SK-N-SH treated with all-trans-retinoic acid at 6 μM for 48 hours (cell line): ENCODE measurements at regions not wholly inside any gene's neighbourhood (a gene's known extent, or its start where the extent isn't known, plus 50 kb on each side); places are given as distances from the start of the nearest gene placed in this dataset.

Experiments
- BACH2 ChIP-seq: fragments of 250-450 bp; sonication (Bioruptor Pico); IDR thresholded peaks from 2 replicates; pipeline ENCODE4 v1.9.0; 2021; ENCODE audit warnings: mild to moderate bottlenecking, borderline replicate concordance
- CSDC2 ChIP-seq: fragments of 250-450 bp; sonication (Bioruptor Pico); IDR thresholded peaks from 2 replicates; pipeline ENCODE4 v1.5.0; 2020; ENCODE audit warnings: mild to moderate bottlenecking, moderate library complexity
- ESRRG ChIP-seq: fragments of 250-450 bp; sonication (Bioruptor Pico); IDR thresholded peaks from 2 replicates; pipeline ENCODE4 v1.6.1; 2021; ENCODE audit warnings: mild to moderate bottlenecking
- ISL1 ChIP-seq: fragments of 250-450 bp; sonication (Bioruptor Pico); IDR thresholded peaks from 2 replicates; pipeline ENCODE4 v2.1.2; 2022; ENCODE audit warnings: mild to moderate bottlenecking, moderate library complexity
- TCF4 ChIP-seq: fragments of 250-450 bp; sonication (Bioruptor Pico); IDR thresholded peaks from 2 replicates; pipeline ENCODE4 v1.8.0; 2021; ENCODE audit warnings: mild to moderate bottlenecking, moderate library complexity, borderline replicate concordance
- TOX ChIP-seq: fragments of 250-450 bp; sonication (Bioruptor Pico); IDR thresholded peaks from 2 replicates; pipeline ENCODE4 v1.8.0; 2021; ENCODE audit warnings: mild to moderate bottlenecking, moderate library complexity, borderline replicate concordance
- ZC3H10 ChIP-seq: fragments of 250-450 bp; sonication (Bioruptor Pico); IDR thresholded peaks from 2 replicates; pipeline ENCODE4 v1.5.1; 2021; ENCODE audit warnings: mild to moderate bottlenecking, moderate library complexity
- ZFP30 ChIP-seq: fragments of 450-650 bp; formaldehyde crosslinking; IDR thresholded peaks from 2 replicates; pipeline ENCODE4 v1.5.0; 2022; ENCODE audit warnings: mild to moderate bottlenecking, moderate library complexity

DNA sequence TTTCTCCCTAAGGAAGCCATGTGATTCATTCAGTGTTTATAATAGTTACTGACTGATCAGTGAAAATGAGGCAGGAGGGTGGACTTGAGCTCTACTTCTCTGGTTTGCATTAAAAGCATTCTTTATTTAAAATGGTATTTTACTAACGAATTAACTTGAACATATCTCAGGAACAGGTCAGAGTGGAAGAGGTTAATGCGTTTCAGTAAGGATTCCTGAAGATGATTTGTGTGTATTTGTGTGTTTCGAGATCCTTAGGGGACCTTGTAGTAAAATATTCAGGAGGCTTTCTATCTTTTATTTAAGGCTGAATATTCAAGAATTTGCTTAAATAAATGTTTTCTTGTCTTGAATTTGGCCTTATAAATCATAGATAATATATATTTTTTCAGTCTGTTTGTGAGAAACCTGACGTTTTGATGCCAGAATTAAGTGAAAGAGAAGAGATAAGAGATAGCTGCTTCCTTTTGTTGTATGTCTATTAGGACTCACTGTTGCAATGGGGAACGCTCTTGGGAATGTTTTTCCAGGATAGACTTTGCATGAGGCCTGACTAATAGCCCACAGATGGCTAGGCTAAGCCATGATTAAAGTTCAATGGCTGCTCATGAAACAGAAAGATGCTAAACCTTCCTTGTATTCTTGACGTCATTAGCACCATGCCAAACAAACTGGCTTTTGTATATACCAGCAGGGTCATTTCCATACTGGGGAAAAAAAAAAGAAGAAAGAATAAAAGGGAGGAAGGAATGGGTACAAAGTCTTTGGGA, 93.8 kb upstream of the MTPN start:
- TF ChIP-seq ZFP30 (CRISPR knock-in tag) = no peak
- TF ChIP-seq BACH2 (CRISPR knock-in tag) = no peak
- TF ChIP-seq ISL1 (CRISPR knock-in tag) = no peak
- no peak for TF ChIP-seq TOX (CRISPR knock-in tag)
- TF ChIP-seq CSDC2 (CRISPR knock-in tag) = no peak
- TF ChIP-seq ESRRG (CRISPR knock-in tag) = no peak
- no peak for TF ChIP-seq TCF4
- TF ChIP-seq ZC3H10 (CRISPR knock-in tag) = no peak
